HepG2 (cell line): ENCODE measurements at regions not wholly inside any gene's neighbourhood (a gene's known extent, or its start where the extent isn't known, plus 50 kb on each side); places are given as distances from the start of the nearest gene placed in this dataset.

Experiments used
- CHCHD3 ChIP-seq: sonication (generic); formaldehyde crosslinking; IDR thresholded peaks from 2 replicates; pipeline ENCODE4 v1.8.0; 2022; ENCODE audit warnings: mild to moderate bottlenecking, missing genetic modification reagents, moderate library complexity
- CTCF ChIP-seq: sonication (generic); formaldehyde crosslinking; IDR thresholded peaks from 2 replicates; pipeline ENCODE4 v1.5.0; 2020; ENCODE audit warnings: mild to moderate bottlenecking, missing genetic modification reagents, moderate library complexity
- FOXM1 ChIP-seq: sonication (generic); formaldehyde crosslinking; IDR thresholded peaks from 2 replicates; pipeline ENCODE4 v1.5.0; 2020; ENCODE audit warnings: missing genetic modification reagents
- HDAC6 ChIP-seq: fragments of 200-600 bp; sonication (generic); IDR thresholded peaks from 2 replicates; pipeline ENCODE4 v1.7.0; 2017; ENCODE audit warnings: mild to moderate bottlenecking, antibody characterized with exemption, low read length, low read depth
- KDM1A ChIP-seq: IDR thresholded peaks from 2 replicates; pipeline ENCODE4 v1.6.1; 2016; ENCODE audit warnings: missing compliant biosample characterization
- KDM4B ChIP-seq: sonication (generic); formaldehyde crosslinking; IDR thresholded peaks from 2 replicates; pipeline ENCODE4 v1.4.0; 2020; ENCODE audit warnings: missing genetic modification reagents
- RFX5 ChIP-seq: IDR thresholded peaks from 2 replicates; pipeline ENCODE4 v1.6.1; 2011; ENCODE audit warnings: low read depth, low read length, improper control_type of control experiment
- SRF ChIP-seq: IDR thresholded peaks from 2 replicates; pipeline ENCODE4 v1.6.1; 2011; ENCODE audit warnings: mild to moderate bottlenecking, low read depth, low read length, moderate library complexity
- TBP ChIP-seq: sonication (generic); formaldehyde crosslinking; IDR thresholded peaks from 2 replicates; pipeline ENCODE4 v1.5.0; 2020; ENCODE audit warnings: missing genetic modification reagents
- YY1 ChIP-seq: IDR thresholded peaks from 2 replicates; pipeline ENCODE4 v1.6.1; 2011; ENCODE audit warnings: low read length, low read depth, moderate library complexity, mild to moderate bottlenecking; ENCODE audit not compliant: insufficient read depth, insufficient replicate concordance
- ZNF274 ChIP-seq: sonication (generic); formaldehyde crosslinking; IDR thresholded peaks from 2 replicates; pipeline ENCODE4 v1.5.1; 2020; ENCODE audit warnings: mild to moderate bottlenecking, missing genetic modification reagents
- ZNF616 ChIP-seq: sonication (generic); formaldehyde crosslinking; IDR thresholded peaks from 2 replicates; pipeline ENCODE4 v1.5.0; 2020; ENCODE audit warnings: low read depth, mild to moderate bottlenecking, missing genetic modification reagents
- ZNF883 ChIP-seq: sonication (generic); formaldehyde crosslinking; IDR thresholded peaks from 2 replicates; pipeline ENCODE4 v1.5.1; 2020; ENCODE audit warnings: mild to moderate bottlenecking, missing genetic modification reagents; ENCODE audit errors: not compliant biosample characterization

- TF ChIP-seq KDM1A (no peak), SRF (no peak), TBP (no peak), RFX5 (no peak), ZNF274 (CRISPR knock-in tag) (no peak), CTCF (CRISPR knock-in tag) (no peak), ZNF616 (CRISPR knock-in tag) (no peak), KDM4B (CRISPR knock-in tag) (no peak), YY1 (no peak), FOXM1 (CRISPR knock-in tag) (no peak), HDAC6 (no peak), CHCHD3 (CRISPR knock-in tag) (no peak), ZNF883 (CRISPR knock-in tag) (no peak)
These were observed 154.9 kb upstream of the ANKRD28 start for GRCh38 chr3:15952543-15953175.
